ENCODE measurements at regions not wholly inside any gene's neighbourhood (a gene's known extent, or its start where the extent isn't known, plus 50 kb on each side); places are given as distances from the start of the nearest gene placed in this dataset.

DNA sequence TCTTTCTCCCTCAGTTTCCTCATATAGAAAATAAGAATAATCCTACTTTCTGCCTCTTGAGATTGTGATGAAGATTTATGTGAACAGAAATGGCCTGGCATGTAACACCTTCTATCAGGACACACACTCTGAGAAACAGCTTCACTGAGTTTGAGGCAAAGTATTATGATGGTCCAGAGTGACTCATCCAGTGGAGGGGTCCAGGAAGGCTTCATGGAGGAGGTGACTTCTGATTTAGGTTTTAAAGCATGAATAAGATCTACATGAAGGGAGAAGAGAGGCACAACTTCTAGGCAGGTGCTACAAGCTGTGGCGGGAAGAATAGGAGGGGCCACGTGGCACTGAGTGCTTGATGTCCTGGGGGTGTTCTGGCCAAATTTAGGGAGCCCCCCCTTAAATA lies 124.4 kb upstream of the SDK2 start:
- Histone ChIP-seq H3K36me3 (ENCODE audit: control insufficient read depth in 2 of 4, insufficient read depth in 4 of 4, low read length in 3 of 4) (no peaks in the 10 kb centered on the region), H3K4me1 (replicated peaks in 1 of 4; ENCODE audit: control insufficient read depth in 3 of 4, insufficient read depth in 4 of 4, low read length in 3 of 4) (no peaks in the 10 kb centered on the region; a peak in 1 of 7 replicates), H3K4me2 (ENCODE audit: insufficient read depth in 1 of 2, low read depth in 2 of 2, low read length in 2 of 2) (no peak overlapping the region), H2BK15ac (ENCODE audit: low read length) (no peak overlapping the region), H3K79me1 (ENCODE audit: low read depth, low read length) (no peaks in the 10 kb centered on the region), H4K8ac (ENCODE audit: extremely low read depth, insufficient read depth, low read length) (no peak overlapping the region), H3K4me3 (ENCODE audit: extremely low read depth in 1 of 4, insufficient read depth in 2 of 4, low read depth in 3 of 4, low read length in 4 of 4) (no peak overlapping the region), H3K14ac (ENCODE audit: insufficient read length) (no peak overlapping the region), H2BK120ac (replicated peaks; ENCODE audit: low read depth, low read length) (no peak overlapping the region), H3K18ac (ENCODE audit: extremely low read depth, low read length) (no peak overlapping the region), H3K27me3 (replicated peaks in 1 of 4; ENCODE audit: control insufficient read depth in 3 of 4, extremely low read depth in 1 of 4, insufficient read depth in 3 of 4, low read length in 3 of 4) (no peaks in the 10 kb centered on the region), H3K56ac (replicated peaks; ENCODE audit: insufficient read length, low read depth, low read length) (no peak overlapping the region), H3K23ac (ENCODE audit: insufficient read length) (no peak overlapping the region), H3K4ac (replicated peaks; ENCODE audit: insufficient read length, low read depth, low read length) (no peak overlapping the region), H2BK12ac (ENCODE audit: low read depth, low read length) (no peak overlapping the region), H3K23me2 (ENCODE audit: low read depth, low read length) (no peaks in the 10 kb centered on the region), H2BK20ac (ENCODE audit: low read length) (no peak overlapping the region), H3K27ac (ENCODE audit: low read depth, low read length) (no peak overlapping the region), H3K9ac (replicated peaks in 1 of 4; ENCODE audit: extremely low read depth in 1 of 4, low read depth in 3 of 4, low read length in 3 of 4) (no peak overlapping the region), H2AFZ (ENCODE audit: low read length) (no peak overlapping the region), H2BK5ac (ENCODE audit: low read depth, low read length) (no peak overlapping the region), H4K20me1 (replicated peaks in 1 of 2; ENCODE audit: control insufficient read depth in 1 of 2, insufficient read depth in 2 of 2, low read length in 2 of 2) (no peaks in the 10 kb centered on the region), H3K9me3 (ENCODE audit: insufficient read depth in 2 of 2, low read depth in 1 of 2, low read length in 1 of 2) (no peaks in the 10 kb centered on the region), H4K91ac (replicated peaks; ENCODE audit: insufficient read length, low read length) (no peak overlapping the region), H2AK5ac (ENCODE audit: low read depth, low read length) (no peak overlapping the region), H3K79me2 (ENCODE audit: control insufficient read depth in 1 of 2, insufficient read depth in 2 of 2, low read length in 2 of 2) (no peaks in the 10 kb centered on the region), H4K5ac (ENCODE audit: insufficient read length, low read depth, low read length) (no peak overlapping the region)
- WGBS, 2 experiments (ENCODE audit: extremely low coverage in 1 of 2, insufficient coverage in 1 of 2, insufficient read length in 1 of 2, insufficient replicate concordance in 2 of 2, low coverage in 1 of 2, low lambda C conversion rate in 2 of 2, missing lambda C conversion rate in 1 of 2): 81% methylated on average over 2 of the region's 2 CpGs; no CpG with 5 or more reads in 1 of the 2 experiments
- TF ChIP-seq RNF2 (IDR thresholded peaks at IDR 0.05; ENCODE audit: borderline replicate concordance, low read depth, low read length, missing control alignments, poor library complexity, severe bottlenecking): no peak
- TF ChIP-seq TAF1 (IDR thresholded peaks at IDR 0.05; ENCODE audit: low read depth, low read length): no peak
- FAIRE-seq (no peak), DNase-seq (ENCODE audit: low read depth in 1 of 2, low spot score in 2 of 2) (no peak)
- POLR2A ChIA-PET (ENCODE audit: partially characterized antibody): no interaction called here
- CTCF ChIA-PET (ENCODE audit: partially characterized antibody): interaction anchor here (6.0 kb wide), 1 partner anchor 14 kb away, joined by 28 read pairs; no protein-coding TSS in a partner anchor
